B cell (primary cell): ENCODE measurements at regions not wholly inside any gene's neighbourhood (a gene's known extent, or its start where the extent isn't known, plus 50 kb on each side); places are given as distances from the start of the nearest gene placed in this dataset.

ENCODE experiments used
- ATAC-seq: fragments of 200-7000 bp; cut with Tn5 transposase; one replicate; pipeline ENCODE4 v1.10.0; 2021; ENCODE audit warnings: low read depth, mild to moderate bottlenecking, moderate number of reproducible peaks, moderate library complexity
- CTCF ChIA-PET: fragments of 350-600 bp; sonication (Branson Sonifier 250); formaldehyde crosslinking; loops from one replicate; lab custom pipeline; 2021; ENCODE audit warnings: antibody characterized with exemption, inconsistent platforms; lab: Charles Lee
- POLR2A ChIA-PET: fragments of 350-600 bp; sonication (Branson Sonifier 250); formaldehyde crosslinking; loops from one replicate; lab custom pipeline; 2021; ENCODE audit warnings: antibody characterized with exemption; lab: Charles Lee
- DNase-seq: peaks from one replicate; pipeline ENCODE4 v3.0.0; 2013
- H2AFZ ChIP-seq: 2 replicates; pipeline ENCODE4 v1.6.1; 2012; ENCODE audit warnings: mild to moderate bottlenecking, low read depth, low read length; ENCODE audit not compliant: insufficient read depth, poor library complexity, severe bottlenecking
- H3K27ac ChIP-seq, 2 donors: 1 replicate in 1 of 2; 2 replicates in 1 of 2; pipeline ENCODE4 v1.5.1; 2012 to 2013; ENCODE audit warnings: low read length in 2 of 2, mild to moderate bottlenecking in 2 of 2, moderate library complexity in 1 of 2
- H3K27me3 ChIP-seq, 4 experiments: fragments of 200-600 bp in 1 of 4; sonication (generic) in 1 of 4; replicated peaks in 1 of 4; 1 replicate in 2 of 4; 2 replicates in 2 of 4; pipeline versions ENCODE4 v1.6.1 to v1.7.0; 2013 to 2016; ENCODE audit warnings: low read length in 3 of 4, mild to moderate bottlenecking in 2 of 4, mixed read lengths in 1 of 4, moderate library complexity in 1 of 4; ENCODE audit not compliant: insufficient read depth in 4 of 4, control insufficient read depth in 3 of 4; ENCODE audit errors: control extremely low read depth in 1 of 4
- H3K36me3 ChIP-seq, 2 experiments: replicated peaks in 1 of 2; 1 replicate in 1 of 2; 2 replicates in 1 of 2; pipeline versions ENCODE4 v1.6.1 to v1.7.1; 2013; ENCODE audit warnings: low read length in 1 of 2; ENCODE audit not compliant: insufficient read depth in 2 of 2, control insufficient read depth in 1 of 2; ENCODE audit errors: control extremely low read depth in 1 of 2, extremely low read depth in 1 of 2
- H3K4me1 ChIP-seq, 2 donors: fragments of 200-600 bp in 1 of 2; sonication (generic) in 1 of 2; 1 replicate in 1 of 2; 2 replicates in 1 of 2; pipeline versions ENCODE4 v1.5.1 to v1.6.1; 2013 to 2017; ENCODE audit warnings: low read length in 2 of 2; ENCODE audit not compliant: control insufficient read depth in 2 of 2, insufficient read depth in 2 of 2
- H3K4me2 ChIP-seq: replicated peaks from 2 replicates; pipeline ENCODE3; 2012; ENCODE audit warnings: mild to moderate bottlenecking, low read depth, low read length; ENCODE audit not compliant: poor library complexity, severe bottlenecking
- H3K4me3 ChIP-seq, 5 experiments: fragments of 200-600 bp in 1 of 5; sonication (generic) in 1 of 5; 1 replicate in 3 of 5; 2 replicates in 2 of 5; pipeline versions ENCODE4 v1.5.1 to v1.7.0; 2011 to 2016; ENCODE audit warnings: low read length in 4 of 5, mild to moderate bottlenecking in 4 of 5, low read depth in 2 of 5, control low read depth in 1 of 5, moderate library complexity in 1 of 5; ENCODE audit not compliant: insufficient read depth in 1 of 5; ENCODE audit errors: control extremely low read depth in 1 of 5, extremely low read depth in 1 of 5
- H3K79me2 ChIP-seq: fragments of 200-600 bp; sonication (generic); one replicate; pipeline ENCODE4 v1.6.0; 2016; ENCODE audit warnings: low read length; ENCODE audit not compliant: control insufficient read depth, insufficient read depth
- H3K9ac ChIP-seq: fragments of 200-600 bp; sonication (generic); 2 replicates; pipeline ENCODE4 v1.6.1; 2017; ENCODE audit warnings: mild to moderate bottlenecking, low read length, moderate library complexity
- H3K9me3 ChIP-seq, 3 donors: one replicate each; pipeline versions ENCODE4 v1.6.1 to v1.7.1; 2013; ENCODE audit warnings: low read length in 2 of 3; ENCODE audit not compliant: control insufficient read depth in 2 of 3, insufficient read depth in 1 of 3; ENCODE audit errors: control extremely low read depth in 1 of 3
- H4K20me1 ChIP-seq: 2 replicates; pipeline ENCODE4 v1.6.0; 2012; ENCODE audit warnings: mild to moderate bottlenecking, low read length; ENCODE audit not compliant: insufficient read depth, control insufficient read depth, poor library complexity, severe bottlenecking
- H3K27ac Mint-ChIP-seq: one replicate; pipeline ENCODE4 v1.8.0; 2021; ENCODE audit warnings: mixed read lengths
- H3K27me3 Mint-ChIP-seq: one replicate; pipeline ENCODE4 v1.8.0; 2021; ENCODE audit warnings: mixed read lengths
- H3K4me1 Mint-ChIP-seq: one replicate; pipeline ENCODE4 v1.8.0; 2021; ENCODE audit warnings: mixed read lengths
- H3K4me3 Mint-ChIP-seq: one replicate; pipeline ENCODE4 v1.8.0; 2021; ENCODE audit warnings: mixed read lengths
- H3K9me3 Mint-ChIP-seq: one replicate; pipeline ENCODE4 v1.8.0; 2022; ENCODE audit warnings: mixed read lengths; ENCODE audit not compliant: insufficient read depth
- CTCF ChIP-seq: fragments of 200-600 bp; IDR thresholded peaks from one replicate; pipeline ENCODE4 v1.8.0; 2022; ENCODE audit warnings: antibody characterized with exemption, mild to moderate bottlenecking
- EZH2 ChIP-seq: IDR thresholded peaks from 2 replicates; pipeline ENCODE4 v1.6.1; 2012; ENCODE audit warnings: borderline replicate concordance, low read depth, mild to moderate bottlenecking, moderate library complexity, low read length; ENCODE audit not compliant: insufficient read depth, poor library complexity, severe bottlenecking
- WGBS: methylation state at CpG from one replicate; pipeline ENCODE4 v1.1.5; 2013; ENCODE audit warnings: missing lambda C conversion rate; ENCODE audit not compliant: insufficient coverage; 5-methylcytosine and 5-hydroxymethylcytosine counted together
- intact Hi-C: fragments of 100-400 bp; cut with micrococcal nuclease; formaldehyde crosslinking; loops from one replicate; pipeline ENCODE4 v1.10.0; 2022

- Histone ChIP-seq H3K27me3 (no peaks in the 10 kb centered on the region), H2AFZ (no peak overlapping the region), H3K4me2 (no peak overlapping the region), H3K9me3 (no peaks in the 10 kb centered on the region), H3K9ac (no peak overlapping the region), H3K4me1 (no peaks in the 10 kb centered on the region), H4K20me1 (no peaks in the 10 kb centered on the region), H3K36me3 (no peaks in the 10 kb centered on the region), H3K4me3 (no peak overlapping the region), H3K27ac (no peak overlapping the region), H3K79me2 (no peaks in the 10 kb centered on the region)
- Mint-ChIP-seq H3K27ac (no peak overlapping the region), H3K4me3 (no peak overlapping the region), H3K4me1 (no peaks in the 10 kb centered on the region), H3K27me3 (no peaks in the 10 kb centered on the region), H3K9me3 (no peaks in the 10 kb centered on the region)
- DNase-seq: no peak
- 71% methylated on average over 1 of the region's 1 CpG for WGBS
- CTCF ChIA-PET: no interaction called here
- POLR2A ChIA-PET: no interaction called here
- intact Hi-C loops: no loop called here
- no peak for ATAC-seq
- TF ChIP-seq EZH2: no peak
- TF ChIP-seq CTCF: no peak
Observed at GRCh38 chr6:126633373-126633772, 293.5 kb downstream of the CENPW start.

GRCh38 chr6:126640356-126640755, 300.4 kb downstream of the CENPW start:
- H3K4me1 Mint-ChIP-seq: no peaks in the 10 kb centered on the region
- Histone ChIP-seq H3K27ac (no peak overlapping the region), H3K4me1 (no peaks in the 10 kb centered on the region), H3K4me2 (no peak overlapping the region), H3K9ac (no peak overlapping the region), H3K27me3 (no peaks in the 10 kb centered on the region), H3K4me3 (no peak overlapping the region), H3K9me3 (no peaks in the 10 kb centered on the region), H3K79me2 (no peaks in the 10 kb centered on the region), H2AFZ (no peak overlapping the region), H4K20me1 (no peaks in the 10 kb centered on the region), H3K36me3 (no peaks in the 10 kb centered on the region)
- WGBS: no CpG with 5 or more reads among the region's 2 CpGs
- intact Hi-C loops: no loop called here
- no peak for DNase-seq
- no peak for ATAC-seq
- H3K27ac Mint-ChIP-seq: no peak overlapping the region
- H3K27me3 Mint-ChIP-seq: no peaks in the 10 kb centered on the region
- CTCF ChIA-PET: no interaction called here
- no peak for TF ChIP-seq EZH2
- no peak for TF ChIP-seq CTCF
- no peak overlapping the region for H3K4me3 Mint-ChIP-seq
- no peaks in the 10 kb centered on the region for H3K9me3 Mint-ChIP-seq
- POLR2A ChIA-PET: no interaction called here
